Liver (tissue), 8 donors: ENCODE measurements at regions not wholly inside any gene's neighbourhood (a gene's known extent, or its start where the extent isn't known, plus 50 kb on each side); places are given as distances from the start of the nearest gene placed in this dataset.

Source experiments
- DNase-seq: peaks from one replicate; pipeline ENCODE4 v3.0.0-alpha.2; 2017; ENCODE audit warnings: low spot score
- H3K27ac ChIP-seq, 2 donors: one replicate each; pipeline ENCODE4 v1.7.0; 2013; ENCODE audit warnings: inconsistent platforms in 2 of 2, low read length in 2 of 2, control low read depth in 1 of 2, low read depth in 1 of 2, mild to moderate bottlenecking in 1 of 2
- H3K27me3 ChIP-seq, 4 donors: one replicate each; pipeline versions ENCODE4 v1.6.1 to v1.7.0; 2013; ENCODE audit warnings: low read length in 3 of 4, inconsistent platforms in 1 of 4, mild to moderate bottlenecking in 1 of 4, moderate library complexity in 1 of 4; ENCODE audit not compliant: control insufficient read depth in 4 of 4, insufficient read depth in 4 of 4
- H3K36me3 ChIP-seq, 4 donors: one replicate each; pipeline versions ENCODE4 v1.6.1 to v1.7.0; 2013; ENCODE audit warnings: low read length in 3 of 4, mild to moderate bottlenecking in 3 of 4, low read depth in 1 of 4, moderate library complexity in 1 of 4; ENCODE audit not compliant: control insufficient read depth in 4 of 4, insufficient read depth in 3 of 4
- H3K4me1 ChIP-seq, 4 donors: one replicate each; pipeline versions ENCODE4 v1.6.1 to v1.7.0; 2013; ENCODE audit warnings: low read length in 3 of 4, mild to moderate bottlenecking in 3 of 4, moderate library complexity in 1 of 4; ENCODE audit not compliant: control insufficient read depth in 4 of 4, insufficient read depth in 4 of 4
- H3K4me3 ChIP-seq, 3 donors: one replicate each; pipeline versions ENCODE4 v1.6.1 to v1.7.0; 2013; ENCODE audit warnings: low read length in 3 of 3, control low read depth in 1 of 3, low read depth in 1 of 3, mild to moderate bottlenecking in 1 of 3
- H3K9ac ChIP-seq, 2 donors: one replicate each; pipeline ENCODE4 v1.7.0; 2013; ENCODE audit warnings: low read length in 2 of 2, mild to moderate bottlenecking in 2 of 2, moderate library complexity in 2 of 2, control low read depth in 1 of 2, low read depth in 1 of 2
- H3K9me3 ChIP-seq, 4 donors: one replicate each; pipeline versions ENCODE4 v1.6.1 to v1.7.0; 2013; ENCODE audit warnings: low read length in 3 of 4; ENCODE audit not compliant: control insufficient read depth in 4 of 4
- EGR1 ChIP-seq, 2 donors: IDR thresholded peaks; 2 replicates each; pipeline ENCODE4 v1.6.1; 2016 to 2018; ENCODE audit warnings: antibody characterized with exemption in 2 of 2, low read depth in 2 of 2
- FOXA1 ChIP-seq: IDR thresholded peaks from 2 replicates; pipeline ENCODE4 v1.6.1; 2016; ENCODE audit warnings: antibody characterized with exemption
- FOXA2 ChIP-seq: IDR thresholded peaks from 2 replicates; pipeline ENCODE4 v1.6.1; 2016; ENCODE audit warnings: antibody characterized with exemption
- GABPA ChIP-seq, 2 donors: IDR thresholded peaks in 1 of 2; conservative IDR thresholded peaks in 1 of 2; 2 replicates each; pipeline ENCODE4 v1.6.1; 2016; ENCODE audit warnings: antibody characterized with exemption in 2 of 2, mild to moderate bottlenecking in 1 of 2, moderate library complexity in 1 of 2
- HNF4G ChIP-seq: IDR thresholded peaks from 2 replicates; pipeline ENCODE4 v1.6.1; 2016; ENCODE audit warnings: antibody characterized with exemption
- JUND ChIP-seq, 2 donors: IDR thresholded peaks; 2 replicates each; pipeline ENCODE4 v1.6.1; 2016; ENCODE audit warnings: antibody characterized with exemption in 2 of 2
- NR2F2 ChIP-seq: IDR thresholded peaks from 2 replicates; pipeline ENCODE4 v1.6.1; 2016; ENCODE audit warnings: antibody characterized with exemption
- RAD21 ChIP-seq, 2 donors: IDR thresholded peaks; 2 replicates each; pipeline ENCODE4 v1.6.1; 2016; ENCODE audit warnings: antibody characterized with exemption in 2 of 2, mild to moderate bottlenecking in 2 of 2
- RXRA ChIP-seq, 2 donors: IDR thresholded peaks; 2 replicates each; pipeline ENCODE4 v1.6.1; 2017 to 2018; ENCODE audit warnings: antibody characterized with exemption in 2 of 2, mild to moderate bottlenecking in 1 of 2
- SP1 ChIP-seq: IDR thresholded peaks from 2 replicates; pipeline ENCODE4 v1.6.1; 2018; ENCODE audit warnings: antibody characterized with exemption, mild to moderate bottlenecking
- TAF1 ChIP-seq: conservative IDR thresholded peaks from 2 replicates; pipeline ENCODE4 v1.6.1; 2016; ENCODE audit warnings: antibody characterized with exemption, mild to moderate bottlenecking
- WGBS: extraction: QIAGEN DNeasy Blood & Tissue Kit; methylation state at CpG from one replicate; pipeline ENCODE4 v1.1.7; 2013; 5-methylcytosine and 5-hydroxymethylcytosine counted together
- TF ChIP-seq, protein P1 (sequence below): IDR thresholded peaks from 2 replicates; pipeline ENCODE4 v1.6.1; 2016; ENCODE audit warnings: antibody characterized with exemption
- TF ChIP-seq, protein P2 (sequence below): IDR thresholded peaks from 2 replicates; pipeline ENCODE4 v1.6.1; 2016; ENCODE audit warnings: antibody characterized with exemption
- TF ChIP-seq, protein P3 (sequence below): IDR thresholded peaks from 2 replicates; pipeline ENCODE4 v1.6.1; 2016; ENCODE audit warnings: antibody characterized with exemption, mild to moderate bottlenecking
- TF ChIP-seq, protein P4 (sequence below): fragments of 150-350 bp; IDR thresholded peaks from 2 replicates; pipeline ENCODE4 v1.5.1; 2017; ENCODE audit warnings: improper control_type of control experiment, low read depth, low read length; ENCODE audit not compliant: missing input control
- TF ChIP-seq, protein P5 (sequence below): IDR thresholded peaks from 2 replicates; pipeline ENCODE4 v1.6.1; 2016; ENCODE audit warnings: antibody characterized with exemption
- donor health status: healthy.
- donor health status: healthy.
- donor health status: healthy.
- donor health status: healthy.
- donor health status: healthy.

DNA sequence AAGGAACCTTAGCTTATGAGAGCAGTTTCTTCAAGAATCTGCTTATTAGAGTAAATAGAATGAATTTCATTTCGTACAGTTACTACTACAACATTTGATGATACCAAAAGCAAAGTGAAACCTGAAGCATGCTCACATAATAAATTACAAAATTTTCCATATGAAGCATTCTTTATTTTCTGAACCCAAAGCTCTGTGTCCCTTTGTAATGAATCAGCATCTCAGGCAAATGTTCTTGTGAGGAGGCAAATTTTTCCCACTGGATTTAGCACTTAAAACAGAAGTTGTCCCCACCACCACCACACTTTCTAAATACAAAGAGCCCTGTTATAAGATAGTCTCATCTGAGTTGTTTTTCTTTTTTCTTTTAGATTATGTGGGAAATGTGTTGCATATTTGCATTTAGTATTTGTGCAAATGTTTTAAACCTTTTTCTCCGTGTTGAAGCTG lies 70.7 kb upstream of the NFKB1 start:
- Histone ChIP-seq H3K36me3 (no peaks in the 10 kb centered on the region), H3K9me3 (no peaks in the 10 kb centered on the region), H3K9ac (peak overlapping the region; percentile 84 to 91), H3K4me3 (peak overlapping the region; percentile 49 to 81 (median 72)), H3K27ac (peak overlapping the region; percentile 69 to 87), H3K4me1 (peaks cover 5 to 31% (median 14%) of the 10 kb centered on the region in 4 donors), H3K27me3 (no peaks in the 10 kb centered on the region)
- DNase-seq, result no peak
- 5% methylated on average over 2 of the region's 2 CpGs for WGBS
- TF ChIP-seq EGR1 (IDR thresholded peaks at IDR 0.05; ENCODE audit: low read depth in 2 of 2), result no peak
- TF ChIP-seq, protein P1, sequence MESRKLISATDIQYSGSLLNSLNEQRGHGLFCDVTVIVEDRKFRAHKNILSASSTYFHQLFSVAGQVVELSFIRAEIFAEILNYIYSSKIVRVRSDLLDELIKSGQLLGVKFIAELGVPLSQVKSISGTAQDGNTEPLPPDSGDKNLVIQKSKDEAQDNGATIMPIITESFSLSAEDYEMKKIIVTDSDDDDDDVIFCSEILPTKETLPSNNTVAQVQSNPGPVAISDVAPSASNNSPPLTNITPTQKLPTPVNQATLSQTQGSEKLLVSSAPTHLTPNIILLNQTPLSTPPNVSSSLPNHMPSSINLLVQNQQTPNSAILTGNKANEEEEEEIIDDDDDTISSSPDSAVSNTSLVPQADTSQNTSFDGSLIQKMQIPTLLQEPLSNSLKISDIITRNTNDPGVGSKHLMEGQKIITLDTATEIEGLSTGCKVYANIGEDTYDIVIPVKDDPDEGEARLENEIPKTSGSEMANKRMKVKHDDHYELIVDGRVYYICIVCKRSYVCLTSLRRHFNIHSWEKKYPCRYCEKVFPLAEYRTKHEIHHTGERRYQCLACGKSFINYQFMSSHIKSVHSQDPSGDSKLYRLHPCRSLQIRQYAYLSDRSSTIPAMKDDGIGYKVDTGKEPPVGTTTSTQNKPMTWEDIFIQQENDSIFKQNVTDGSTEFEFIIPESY, result peak; percentile 3

DNA sequence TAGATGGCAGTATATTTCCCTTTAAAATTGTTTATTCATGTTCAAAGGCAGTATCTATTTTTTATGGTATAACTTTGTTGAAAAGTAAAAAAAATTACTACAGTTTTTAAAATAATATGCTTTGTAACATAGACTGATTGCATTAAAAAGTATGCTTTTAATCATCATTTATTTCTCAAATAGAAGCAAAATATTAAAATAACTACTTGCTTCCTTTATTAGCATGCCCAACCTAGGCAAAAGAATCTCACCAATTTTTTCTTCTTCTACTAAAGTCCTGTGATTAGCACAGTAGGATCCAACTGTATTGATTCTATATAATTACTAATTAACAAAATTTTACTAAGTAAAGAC lies 69.6 kb upstream of the NFKB1 start:
- Histone ChIP-seq H3K27me3 (no peaks in the 10 kb centered on the region), H3K9me3 (no peaks in the 10 kb centered on the region), H3K9ac (peak overlapping the region in 1 of 2 donors; percentile 84), H3K27ac (peak overlapping the region; percentile 69 to 87), H3K36me3 (no peaks in the 10 kb centered on the region), H3K4me3 (peak overlapping the region; percentile 49 to 72 (median 61)), H3K4me1 (peaks cover 4 to 28% (median 14%) of the 10 kb centered on the region in 4 donors)
- DNase-seq, result no peak
- TF ChIP-seq NR2F2 (no peak), GABPA (IDR thresholded peaks at IDR 0.05 in 1 of 2, conservative IDR thresholded peaks at IDR 0.05 in 1 of 2) (no peak), SP1 (no peak), HNF4G (no peak), RXRA (IDR thresholded peaks at IDR 0.05) (no peak)
- TF ChIP-seq, protein P1, result no peak

DNA sequence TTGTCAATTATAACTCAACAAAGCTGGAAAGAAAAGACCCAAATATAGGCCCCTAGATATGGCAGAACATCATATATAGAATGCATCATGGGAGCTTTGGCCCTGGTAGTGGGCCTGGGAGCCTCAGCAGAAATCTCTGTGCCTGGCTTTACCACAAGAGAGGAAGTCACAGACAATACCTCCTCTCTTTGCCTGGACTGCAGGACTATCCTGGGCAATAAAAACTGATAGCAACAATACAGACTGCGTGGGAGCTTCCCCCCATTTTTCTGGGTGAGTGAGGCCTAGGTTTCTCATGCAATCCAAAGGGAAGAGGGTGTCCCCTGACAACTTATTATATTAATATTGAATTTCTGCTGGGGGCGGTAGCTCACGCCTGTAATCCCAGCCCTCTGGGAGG lies 64.0 kb upstream of the NFKB1 start:
- H3K27me3 ChIP-seq, result no peaks in the 10 kb centered on the region
- H3K9me3 ChIP-seq, result no peaks in the 10 kb centered on the region
- 66% methylated on average over 3 of the region's 3 CpGs for WGBS
- no peaks in the 10 kb centered on the region for H3K36me3 ChIP-seq
- H3K27ac ChIP-seq, result no peak overlapping the region
- H3K4me1 ChIP-seq, result peaks cover 2 to 20% (median 11%) of the 10 kb centered on the region in 4 donors
- H3K9ac ChIP-seq, result no peak overlapping the region
- H3K4me3 ChIP-seq, result no peak overlapping the region
- no peak for DNase-seq
- TF ChIP-seq, protein P2, sequence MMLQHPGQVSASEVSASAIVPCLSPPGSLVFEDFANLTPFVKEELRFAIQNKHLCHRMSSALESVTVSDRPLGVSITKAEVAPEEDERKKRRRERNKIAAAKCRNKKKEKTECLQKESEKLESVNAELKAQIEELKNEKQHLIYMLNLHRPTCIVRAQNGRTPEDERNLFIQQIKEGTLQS, result no peak
- TF ChIP-seq FOXA1, result no peak
- TF ChIP-seq, protein P1, result no peak
- TF ChIP-seq, protein P3, sequence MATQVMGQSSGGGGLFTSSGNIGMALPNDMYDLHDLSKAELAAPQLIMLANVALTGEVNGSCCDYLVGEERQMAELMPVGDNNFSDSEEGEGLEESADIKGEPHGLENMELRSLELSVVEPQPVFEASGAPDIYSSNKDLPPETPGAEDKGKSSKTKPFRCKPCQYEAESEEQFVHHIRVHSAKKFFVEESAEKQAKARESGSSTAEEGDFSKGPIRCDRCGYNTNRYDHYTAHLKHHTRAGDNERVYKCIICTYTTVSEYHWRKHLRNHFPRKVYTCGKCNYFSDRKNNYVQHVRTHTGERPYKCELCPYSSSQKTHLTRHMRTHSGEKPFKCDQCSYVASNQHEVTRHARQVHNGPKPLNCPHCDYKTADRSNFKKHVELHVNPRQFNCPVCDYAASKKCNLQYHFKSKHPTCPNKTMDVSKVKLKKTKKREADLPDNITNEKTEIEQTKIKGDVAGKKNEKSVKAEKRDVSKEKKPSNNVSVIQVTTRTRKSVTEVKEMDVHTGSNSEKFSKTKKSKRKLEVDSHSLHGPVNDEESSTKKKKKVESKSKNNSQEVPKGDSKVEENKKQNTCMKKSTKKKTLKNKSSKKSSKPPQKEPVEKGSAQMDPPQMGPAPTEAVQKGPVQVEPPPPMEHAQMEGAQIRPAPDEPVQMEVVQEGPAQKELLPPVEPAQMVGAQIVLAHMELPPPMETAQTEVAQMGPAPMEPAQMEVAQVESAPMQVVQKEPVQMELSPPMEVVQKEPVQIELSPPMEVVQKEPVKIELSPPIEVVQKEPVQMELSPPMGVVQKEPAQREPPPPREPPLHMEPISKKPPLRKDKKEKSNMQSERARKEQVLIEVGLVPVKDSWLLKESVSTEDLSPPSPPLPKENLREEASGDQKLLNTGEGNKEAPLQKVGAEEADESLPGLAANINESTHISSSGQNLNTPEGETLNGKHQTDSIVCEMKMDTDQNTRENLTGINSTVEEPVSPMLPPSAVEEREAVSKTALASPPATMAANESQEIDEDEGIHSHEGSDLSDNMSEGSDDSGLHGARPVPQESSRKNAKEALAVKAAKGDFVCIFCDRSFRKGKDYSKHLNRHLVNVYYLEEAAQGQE, result no peak
- no peak for TF ChIP-seq HNF4G
- TF ChIP-seq RAD21 (IDR thresholded peaks at IDR 0.05), result no peak
- no peak for TF ChIP-seq JUND (IDR thresholded peaks at IDR 0.05)
- no peak for TF ChIP-seq FOXA2
- TF ChIP-seq, protein P4, sequence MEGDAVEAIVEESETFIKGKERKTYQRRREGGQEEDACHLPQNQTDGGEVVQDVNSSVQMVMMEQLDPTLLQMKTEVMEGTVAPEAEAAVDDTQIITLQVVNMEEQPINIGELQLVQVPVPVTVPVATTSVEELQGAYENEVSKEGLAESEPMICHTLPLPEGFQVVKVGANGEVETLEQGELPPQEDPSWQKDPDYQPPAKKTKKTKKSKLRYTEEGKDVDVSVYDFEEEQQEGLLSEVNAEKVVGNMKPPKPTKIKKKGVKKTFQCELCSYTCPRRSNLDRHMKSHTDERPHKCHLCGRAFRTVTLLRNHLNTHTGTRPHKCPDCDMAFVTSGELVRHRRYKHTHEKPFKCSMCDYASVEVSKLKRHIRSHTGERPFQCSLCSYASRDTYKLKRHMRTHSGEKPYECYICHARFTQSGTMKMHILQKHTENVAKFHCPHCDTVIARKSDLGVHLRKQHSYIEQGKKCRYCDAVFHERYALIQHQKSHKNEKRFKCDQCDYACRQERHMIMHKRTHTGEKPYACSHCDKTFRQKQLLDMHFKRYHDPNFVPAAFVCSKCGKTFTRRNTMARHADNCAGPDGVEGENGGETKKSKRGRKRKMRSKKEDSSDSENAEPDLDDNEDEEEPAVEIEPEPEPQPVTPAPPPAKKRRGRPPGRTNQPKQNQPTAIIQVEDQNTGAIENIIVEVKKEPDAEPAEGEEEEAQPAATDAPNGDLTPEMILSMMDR, result no peak
- no peak for TF ChIP-seq GABPA (IDR thresholded peaks at IDR 0.05 in 1 of 2, conservative IDR thresholded peaks at IDR 0.05 in 1 of 2)
- TF ChIP-seq, protein P5, sequence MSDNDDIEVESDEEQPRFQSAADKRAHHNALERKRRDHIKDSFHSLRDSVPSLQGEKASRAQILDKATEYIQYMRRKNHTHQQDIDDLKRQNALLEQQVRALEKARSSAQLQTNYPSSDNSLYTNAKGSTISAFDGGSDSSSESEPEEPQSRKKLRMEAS, result no peak
- no peak for TF ChIP-seq TAF1
